SU-DHL-6 (cell line): ENCODE measurements at regions not wholly inside any gene's neighbourhood (a gene's known extent, or its start where the extent isn't known, plus 50 kb on each side); places are given as distances from the start of the nearest gene placed in this dataset.

Experiments used
- H2AFZ ChIP-seq: fragments of 200-600 bp; sonication (generic); 2 replicates; pipeline ENCODE4 v1.6.1; 2014; ENCODE audit warnings: low read depth, mild to moderate bottlenecking, moderate library complexity, mixed read lengths, antibody characterized with exemption, low read length; ENCODE audit not compliant: severe bottlenecking
- H3F3A ChIP-seq: fragments of 200-600 bp; shearing (Covaris generic); 2 replicates; pipeline ENCODE4 v1.6.0; 2016; ENCODE audit warnings: antibody characterized with exemption, mild to moderate bottlenecking; ENCODE audit not compliant: insufficient read depth
- H3K27ac ChIP-seq: fragments of 200-600 bp; sonication (generic); 2 replicates; pipeline ENCODE4 v1.5.1; 2016; ENCODE audit warnings: low read depth, mild to moderate bottlenecking, low read length, moderate library complexity, mixed read lengths
- H3K27me3 ChIP-seq: fragments of 200-600 bp; sonication (generic), shearing (Covaris generic); 2 replicates; pipeline ENCODE4 v1.6.0; 2014; ENCODE audit warnings: mild to moderate bottlenecking, low read length
- H3K36me3 ChIP-seq: fragments of 200-600 bp; sonication (generic); 2 replicates; pipeline ENCODE4 v1.6.1; 2014; ENCODE audit warnings: mild to moderate bottlenecking, low read length, mixed read lengths
- H3K4me2 ChIP-seq: fragments of 300-600, 200-600 bp; shearing (Covaris generic), sonication (generic); 2 replicates; pipeline ENCODE4 v1.6.0; 2014; ENCODE audit warnings: low read length, low read depth, mild to moderate bottlenecking; ENCODE audit not compliant: poor library complexity, severe bottlenecking
- H3K4me3 ChIP-seq: fragments of 200-600 bp; sonication (generic); 2 replicates; pipeline ENCODE4 v1.5.1; 2014; ENCODE audit warnings: antibody characterized with exemption, low read length, mild to moderate bottlenecking, mixed read lengths; ENCODE audit not compliant: insufficient read depth, poor library complexity, severe bottlenecking
- H3K79me2 ChIP-seq: fragments of 200-600 bp; sonication (generic); 2 replicates; pipeline ENCODE4 v1.6.1; 2014; ENCODE audit warnings: mild to moderate bottlenecking, low read length, moderate library complexity; ENCODE audit not compliant: insufficient read depth
- H3K9ac ChIP-seq: fragments of 200-600 bp; sonication (generic); 2 replicates; pipeline ENCODE4 v1.7.0; 2014; ENCODE audit warnings: mild to moderate bottlenecking, low read length
- H3K9me2 ChIP-seq: fragments of 200-600 bp; sonication (generic); replicated peaks from 2 replicates; pipeline ENCODE4 v1.6.1; 2014; ENCODE audit warnings: low read length; ENCODE audit not compliant: insufficient read depth
- H3K9me3 ChIP-seq: fragments of 200-600 bp; sonication (generic); 2 replicates; pipeline ENCODE4 v1.6.1; 2014; ENCODE audit warnings: low read length, mixed read lengths; ENCODE audit not compliant: insufficient read depth
- H4K20me1 ChIP-seq: fragments of 200-600 bp; sonication (generic); 2 replicates; pipeline ENCODE4 v1.6.1; 2014; ENCODE audit warnings: low read depth, mild to moderate bottlenecking, antibody characterized with exemption, low read length, moderate library complexity, mixed read lengths
- EZH2phosphoT487 ChIP-seq: fragments of 200-600 bp; sonication (generic), shearing (Covaris generic); conservative IDR thresholded peaks from 2 replicates; pipeline ENCODE4 v1.6.1; 2018; ENCODE audit warnings: mild to moderate bottlenecking, antibody characterized with exemption, low read length, moderate library complexity, mixed read lengths
- TF ChIP-seq, protein P1 (sequence below): fragments of 200-600 bp; sonication (generic); IDR thresholded peaks from one replicate; pipeline ENCODE4 v1.5.1; 2017; ENCODE audit warnings: antibody characterized with exemption, mild to moderate bottlenecking, low read length, moderate library complexity; ENCODE audit not compliant: insufficient read depth, poor library complexity, severe bottlenecking

DNA sequence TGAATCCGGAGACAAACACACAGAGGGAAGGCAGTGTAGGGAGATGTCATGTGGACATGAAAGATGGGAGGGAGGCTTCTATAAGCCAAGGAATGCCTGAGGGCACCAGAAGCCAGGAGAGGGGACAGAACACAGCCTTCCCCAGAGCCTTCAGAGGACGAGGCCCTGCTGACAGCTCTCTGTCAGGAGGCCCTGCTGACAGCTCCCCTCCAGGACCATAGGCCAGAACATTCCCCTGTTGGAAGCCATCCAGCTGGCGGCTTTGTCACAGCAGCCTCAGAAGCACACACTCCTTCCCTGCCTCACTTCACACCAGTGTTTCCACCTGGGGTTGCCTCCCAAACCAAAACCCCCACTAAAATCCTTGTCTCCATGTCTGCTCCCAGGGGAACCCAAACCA, 171.3 kb upstream of the ID2 start:
- Histone ChIP-seq H3K27me3 (no peaks in the 10 kb centered on the region), H3K27ac (no peak overlapping the region), H3K9ac (no peak overlapping the region), H3K79me2 (no peaks in the 10 kb centered on the region), H3F3A (no peaks in the 10 kb centered on the region), H3K9me3 (no peaks in the 10 kb centered on the region), H4K20me1 (no peaks in the 10 kb centered on the region), H3K4me3 (no peak overlapping the region), H3K36me3 (no peaks in the 10 kb centered on the region), H2AFZ (no peak overlapping the region), H3K9me2 (no peaks in the 10 kb centered on the region), H3K4me2 (no peak overlapping the region)
- TF ChIP-seq EZH2phosphoT487, result no peak
- TF ChIP-seq, protein P1, sequence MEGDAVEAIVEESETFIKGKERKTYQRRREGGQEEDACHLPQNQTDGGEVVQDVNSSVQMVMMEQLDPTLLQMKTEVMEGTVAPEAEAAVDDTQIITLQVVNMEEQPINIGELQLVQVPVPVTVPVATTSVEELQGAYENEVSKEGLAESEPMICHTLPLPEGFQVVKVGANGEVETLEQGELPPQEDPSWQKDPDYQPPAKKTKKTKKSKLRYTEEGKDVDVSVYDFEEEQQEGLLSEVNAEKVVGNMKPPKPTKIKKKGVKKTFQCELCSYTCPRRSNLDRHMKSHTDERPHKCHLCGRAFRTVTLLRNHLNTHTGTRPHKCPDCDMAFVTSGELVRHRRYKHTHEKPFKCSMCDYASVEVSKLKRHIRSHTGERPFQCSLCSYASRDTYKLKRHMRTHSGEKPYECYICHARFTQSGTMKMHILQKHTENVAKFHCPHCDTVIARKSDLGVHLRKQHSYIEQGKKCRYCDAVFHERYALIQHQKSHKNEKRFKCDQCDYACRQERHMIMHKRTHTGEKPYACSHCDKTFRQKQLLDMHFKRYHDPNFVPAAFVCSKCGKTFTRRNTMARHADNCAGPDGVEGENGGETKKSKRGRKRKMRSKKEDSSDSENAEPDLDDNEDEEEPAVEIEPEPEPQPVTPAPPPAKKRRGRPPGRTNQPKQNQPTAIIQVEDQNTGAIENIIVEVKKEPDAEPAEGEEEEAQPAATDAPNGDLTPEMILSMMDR, result no peak

DNA sequence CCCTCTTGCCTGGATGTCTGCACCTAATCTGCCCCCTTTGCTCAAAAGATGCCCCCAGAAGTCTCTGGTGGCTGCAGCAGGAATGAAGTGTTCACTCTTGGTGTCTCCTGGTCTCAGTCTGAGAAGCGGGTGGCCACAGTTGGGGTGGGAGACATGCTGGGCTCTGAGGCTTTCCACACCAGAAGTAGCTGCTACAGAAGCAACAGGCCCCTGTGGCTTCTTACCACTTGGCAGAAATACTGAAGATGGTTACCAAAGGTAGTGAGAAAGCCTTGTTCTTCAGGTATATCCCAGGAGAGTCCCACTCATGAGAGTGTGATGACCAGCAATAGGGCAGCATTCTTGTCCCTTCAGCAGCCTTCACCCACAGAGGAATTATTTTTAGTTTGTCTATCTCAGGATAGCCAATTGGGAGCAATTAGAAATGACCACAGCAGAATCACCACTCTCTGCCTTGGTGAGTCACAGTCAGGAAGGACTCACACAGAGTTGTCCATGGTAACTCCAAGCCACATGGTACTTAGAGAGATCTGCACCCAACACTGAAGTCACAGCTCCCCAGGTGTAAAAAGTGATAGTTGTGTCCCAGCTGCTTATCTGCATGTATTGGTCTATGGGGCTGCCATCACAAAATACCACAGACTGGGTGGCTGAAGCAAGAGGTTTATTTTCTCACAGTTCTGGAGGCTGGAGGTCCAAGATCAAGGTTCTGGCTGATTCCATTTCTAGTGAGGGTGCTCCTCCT, 169.8 kb upstream of the ID2 start:
- Histone ChIP-seq H3K79me2 (no peaks in the 10 kb centered on the region), H2AFZ (no peak overlapping the region), H3K4me2 (no peak overlapping the region), H3K9me3 (no peaks in the 10 kb centered on the region), H3K9me2 (no peaks in the 10 kb centered on the region), H3K36me3 (no peaks in the 10 kb centered on the region), H3F3A (no peaks in the 10 kb centered on the region), H4K20me1 (no peaks in the 10 kb centered on the region), H3K4me3 (no peak overlapping the region), H3K9ac (no peak overlapping the region), H3K27me3 (no peaks in the 10 kb centered on the region), H3K27ac (no peak overlapping the region)
- TF ChIP-seq EZH2phosphoT487, result no peak
- TF ChIP-seq, protein P1, result no peak

DNA sequence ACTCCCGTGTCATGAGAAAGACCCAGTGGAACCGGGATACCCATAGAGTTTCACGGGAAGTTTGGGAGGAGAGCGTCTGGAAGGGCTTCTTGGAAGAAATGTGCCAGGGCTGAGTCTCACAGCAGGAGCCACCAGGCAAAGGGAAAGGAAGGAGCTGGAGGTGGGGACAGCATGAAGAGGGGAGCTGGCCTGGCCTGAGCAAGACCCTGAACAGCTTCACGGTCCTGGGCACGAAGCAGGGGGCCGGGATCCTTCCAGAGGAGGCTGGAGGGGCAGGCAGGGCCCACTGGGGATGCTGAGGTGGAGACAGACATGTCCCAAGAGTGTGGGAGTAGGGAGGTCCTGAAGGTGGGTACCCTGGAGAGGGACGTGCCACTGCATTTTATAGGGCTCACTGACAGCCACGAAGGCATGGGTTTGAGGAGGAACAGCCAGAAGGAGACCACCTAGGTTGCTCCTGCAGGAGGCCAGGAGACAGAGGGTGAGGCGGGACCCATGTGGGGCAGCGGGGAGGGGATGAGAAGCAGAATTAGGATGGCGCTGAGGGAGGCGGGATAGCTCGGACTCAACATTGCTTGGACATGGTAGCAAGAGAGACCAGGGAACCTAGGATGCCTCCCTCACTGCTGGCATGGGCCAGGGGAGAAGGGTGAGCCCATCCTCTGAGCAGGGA, 168.1 kb upstream of the ID2 start:
- H3K9ac ChIP-seq, result no peak overlapping the region
- H3K9me3 ChIP-seq, result no peaks in the 10 kb centered on the region
- H3K4me3 ChIP-seq, result no peak overlapping the region
- no peak overlapping the region for H3K4me2 ChIP-seq
- no peaks in the 10 kb centered on the region for H3K27me3 ChIP-seq
- H3K27ac ChIP-seq, result no peak overlapping the region
- no peaks in the 10 kb centered on the region for H4K20me1 ChIP-seq
- H3K9me2 ChIP-seq, result no peaks in the 10 kb centered on the region
- no peaks in the 10 kb centered on the region for H3F3A ChIP-seq
- no peak overlapping the region for H2AFZ ChIP-seq
- no peak for TF ChIP-seq EZH2phosphoT487
- TF ChIP-seq, protein P1, result no peak
- H3K79me2 ChIP-seq, result no peaks in the 10 kb centered on the region
- H3K36me3 ChIP-seq, result no peaks in the 10 kb centered on the region
